ENCODE measurements at regions not wholly inside any gene's neighbourhood (a gene's known extent, or its start where the extent isn't known, plus 50 kb on each side); places are given as distances from the start of the nearest gene placed in this dataset.

GRCh38 chr5:67350618-67351201, 154.1 kb upstream of the CD180 start:
- no peak for DNase-seq (ENCODE audit: missing footprints)
- intact Hi-C loops (cut with DNase I) = no loop called here
- ATAC-seq = no peak

- ATAC-seq = no peak
- intact Hi-C loops (cut with DNase I) = no loop called here
- no peak for DNase-seq (ENCODE audit: missing footprints)
Measured at GRCh38 chr5:67350185-67350584, 153.6 kb upstream of the CD180 start.

- intact Hi-C loops (cut with DNase I) = no loop called here
- DNase-seq (ENCODE audit: missing footprints) = no peak
Measured at GRCh38 chr5:67347821-67348220, 151.2 kb upstream of the CD180 start.

GRCh38 chr5:67346611-67347010, 150.0 kb upstream of the CD180 start:
- ATAC-seq (no peak), DNase-seq (ENCODE audit: missing footprints) (no peak)
- intact Hi-C loops (cut with DNase I) = no loop called here

More at GRCh38 chr5:67347821-67348220, 151.2 kb upstream of the CD180 start:
- no peak for ATAC-seq

- intact Hi-C loops (cut with DNase I) = no loop called here
- ATAC-seq = no peak
- no peak for DNase-seq (ENCODE audit: missing footprints)
Measured at GRCh38 chr5:67344870-67345269, 148.3 kb upstream of the CD180 start.

GRCh38 chr5:67343835-67344234, 147.2 kb upstream of the CD180 start:
- ATAC-seq (no peak), DNase-seq (ENCODE audit: missing footprints) (no peak)
- intact Hi-C loops (cut with DNase I) = no loop called here

- intact Hi-C loops (cut with DNase I) = no loop called here
- DNase-seq (ENCODE audit: missing footprints) (no peak), ATAC-seq (no peak)
Measured at GRCh38 chr5:67341478-67341877, 144.9 kb upstream of the CD180 start.

- ATAC-seq = no peak
- intact Hi-C loops (cut with DNase I) = no loop called here
- no peak for DNase-seq (ENCODE audit: missing footprints)
Measured at GRCh38 chr5:67339219-67339767, 142.7 kb upstream of the CD180 start.

GRCh38 chr5:67338421-67338820, 141.8 kb upstream of the CD180 start:
- DNase-seq (ENCODE audit: missing footprints) (no peak), ATAC-seq (no peak)
- intact Hi-C loops (cut with DNase I) = no loop called here

GRCh38 chr5:67337751-67338150, 141.2 kb upstream of the CD180 start:
- ATAC-seq = no peak
- no peak for DNase-seq (ENCODE audit: missing footprints)
- intact Hi-C loops (cut with DNase I) = no loop called here

- ATAC-seq (no peak), DNase-seq (ENCODE audit: missing footprints) (no peak)
- intact Hi-C loops (cut with DNase I) = no loop called here
Measured at GRCh38 chr5:67335426-67335825, 138.8 kb upstream of the CD180 start.

GRCh38 chr5:67334373-67334772, 137.8 kb upstream of the CD180 start:
- intact Hi-C loops (cut with DNase I) = no loop called here
- DNase-seq (ENCODE audit: missing footprints) = no peak
- ATAC-seq = no peak

- no peak for ATAC-seq
- intact Hi-C loops (cut with DNase I) = no loop called here
- no peak for DNase-seq (ENCODE audit: missing footprints)
Measured at GRCh38 chr5:67333171-67333570, 136.6 kb upstream of the CD180 start.

- DNase-seq (ENCODE audit: missing footprints) (no peak), ATAC-seq (no peak)
- intact Hi-C loops (cut with DNase I) = no loop called here
Measured at GRCh38 chr5:67331296-67331925, 134.8 kb upstream of the CD180 start.

GRCh38 chr5:67319935-67320725, 123.5 kb upstream of the CD180 start:
- intact Hi-C loops (cut with DNase I) = no loop called here
- ATAC-seq = no peak

GRCh38 chr5:67318746-67319145, 122.1 kb upstream of the CD180 start:
- DNase-seq (ENCODE audit: missing footprints) (no peak), ATAC-seq (no peak)
- intact Hi-C loops (cut with DNase I) = no loop called here

More at GRCh38 chr5:67319935-67320725, 123.5 kb upstream of the CD180 start:
- DNase-seq (ENCODE audit: missing footprints) = no peak

GRCh38 chr5:67317603-67318002, 121.0 kb upstream of the CD180 start:
- ATAC-seq (no peak), DNase-seq (ENCODE audit: missing footprints) (no peak)
- intact Hi-C loops (cut with DNase I) = no loop called here

- intact Hi-C loops (cut with DNase I) = no loop called here
- DNase-seq (ENCODE audit: missing footprints) = no peak
- no peak for ATAC-seq
Measured at GRCh38 chr5:67316695-67317094, 120.1 kb upstream of the CD180 start.

GRCh38 chr5:67315082-67315989, 118.7 kb upstream of the CD180 start:
- ATAC-seq = peak; percentile 37
- intact Hi-C loops (cut with DNase I) = no loop called here
- no peak for DNase-seq (ENCODE audit: missing footprints)

Data from Right ventricle myocardium inferior (tissue), 1 donor.